ENCODE measurements at regions not wholly inside any gene's neighbourhood (a gene's known extent, or its start where the extent isn't known, plus 50 kb on each side); places are given as distances from the start of the nearest gene placed in this dataset.

DNA sequence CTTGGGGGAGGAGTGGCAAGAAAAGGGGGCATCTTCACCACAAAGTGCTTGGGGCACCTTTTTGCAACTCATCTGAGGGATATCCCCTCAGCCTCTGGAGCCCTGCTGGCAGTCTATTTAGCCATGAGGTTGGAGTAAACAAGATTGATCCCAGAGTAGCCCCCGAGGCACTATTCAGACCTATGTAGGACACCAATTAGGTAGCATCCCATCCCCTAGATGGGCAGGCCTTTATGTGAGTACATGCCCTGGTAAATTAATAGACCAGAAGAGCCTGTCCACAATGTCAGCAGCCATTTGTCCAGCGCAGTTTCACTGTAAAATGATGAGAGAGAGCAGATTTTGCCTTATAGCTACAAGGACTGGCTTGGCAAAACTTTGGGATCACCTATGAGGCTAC lies 221.4 kb downstream of the DRD1 start:
- TF ChIP-seq POLR2A (IDR thresholded peaks at IDR 0.05; ENCODE audit: low read depth, low read length): no peak
- FAIRE-seq (no peak), DNase-seq (ENCODE audit: insufficient read length, low spot score) (no peak)

DNA sequence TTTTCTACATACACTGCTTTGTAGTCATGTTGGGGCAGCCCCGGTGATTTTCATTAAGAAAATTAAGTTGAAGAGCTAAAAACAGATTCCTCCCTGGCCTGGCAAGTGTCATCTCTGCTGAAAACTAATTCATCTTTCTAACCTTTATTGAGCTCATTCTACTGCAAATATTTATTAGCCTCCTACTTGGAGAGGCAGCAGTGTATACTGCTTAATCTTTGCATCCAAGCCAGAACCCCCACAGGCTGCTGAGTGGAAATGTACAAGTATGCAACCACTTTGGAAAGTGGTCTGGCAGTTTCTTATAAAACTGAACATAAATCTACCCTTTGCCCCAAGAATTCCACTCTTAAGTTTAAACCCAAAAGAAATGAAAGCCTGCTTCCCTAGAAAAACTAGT lies 223.4 kb downstream of the DRD1 start:
- FAIRE-seq (no peak), DNase-seq (ENCODE audit: insufficient read length, low spot score) (no peak)
- TF ChIP-seq POLR2A (IDR thresholded peaks at IDR 0.05; ENCODE audit: low read depth, low read length): no peak

DNA sequence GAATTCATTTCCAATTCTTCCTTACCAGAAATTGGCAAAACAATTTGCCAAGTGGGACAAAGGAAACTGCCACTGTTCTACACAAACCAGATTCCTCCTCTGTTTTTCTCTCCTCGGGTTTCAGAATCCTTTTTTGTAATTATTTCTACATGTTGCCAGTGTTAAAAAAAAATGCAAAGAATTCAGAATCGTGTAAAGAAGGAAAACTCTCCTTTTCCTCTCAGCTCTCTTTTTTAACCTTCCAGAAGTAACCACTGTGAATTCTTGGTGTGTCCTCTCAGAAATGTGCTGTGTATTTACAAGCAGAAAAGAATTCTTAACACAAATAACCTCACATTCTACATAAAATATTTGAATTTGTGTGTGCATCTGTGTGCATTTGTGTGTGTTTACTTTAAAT lies 224.6 kb downstream of the DRD1 start:
- DNase-seq (ENCODE audit: insufficient read length, low spot score): no peak
- no peak for FAIRE-seq
- TF ChIP-seq POLR2A (IDR thresholded peaks at IDR 0.05; ENCODE audit: low read depth, low read length): no peak

DNA sequence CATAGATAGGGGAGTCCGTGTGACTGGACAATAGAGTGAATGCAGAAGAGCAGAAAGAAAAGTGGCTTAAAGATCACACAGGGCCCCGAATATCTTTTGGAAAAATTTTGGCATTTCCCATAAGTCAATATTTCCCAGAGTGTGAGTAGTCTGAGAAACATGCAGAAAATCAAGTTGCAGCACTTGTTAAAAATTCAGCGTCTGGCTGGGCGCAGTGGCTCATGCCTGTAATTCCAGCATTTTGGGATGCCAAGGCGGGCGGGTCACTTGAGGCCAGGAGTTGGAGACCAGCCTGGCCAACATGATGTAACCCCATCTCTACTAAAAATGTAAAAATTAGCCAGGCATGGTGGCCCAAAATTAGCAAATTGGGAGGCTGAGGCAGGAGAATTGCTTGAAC lies 227.0 kb downstream of the DRD1 start:
- DNase-seq (ENCODE audit: insufficient read length, low spot score) (no peak), FAIRE-seq (no peak)
- TF ChIP-seq POLR2A (IDR thresholded peaks at IDR 0.05; ENCODE audit: low read depth, low read length): no peak

DNA sequence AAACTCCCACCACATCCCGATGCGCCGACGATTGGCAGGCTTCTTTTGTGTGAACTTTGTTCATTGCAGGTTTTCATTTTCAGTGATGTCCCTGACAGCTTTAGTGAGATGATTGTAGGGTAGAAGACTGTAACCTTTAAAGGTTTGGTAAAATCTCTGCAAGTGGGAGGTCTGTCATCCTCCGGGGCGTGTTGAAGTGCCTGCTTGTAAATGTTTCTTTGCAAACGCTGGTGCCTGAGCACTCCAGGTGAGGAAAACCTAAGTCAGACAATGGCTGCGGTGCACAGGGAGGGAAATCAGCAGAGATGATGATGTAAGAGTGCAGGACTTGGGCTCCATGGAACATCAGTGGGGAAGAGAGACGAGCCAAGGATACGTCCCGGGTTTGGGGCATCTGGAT lies 228.1 kb downstream of the DRD1 start:
- TF ChIP-seq POLR2A (IDR thresholded peaks at IDR 0.05; ENCODE audit: low read depth, low read length): no peak
- DNase-seq (ENCODE audit: insufficient read length, low spot score): no peak
- no peak for FAIRE-seq

DNA sequence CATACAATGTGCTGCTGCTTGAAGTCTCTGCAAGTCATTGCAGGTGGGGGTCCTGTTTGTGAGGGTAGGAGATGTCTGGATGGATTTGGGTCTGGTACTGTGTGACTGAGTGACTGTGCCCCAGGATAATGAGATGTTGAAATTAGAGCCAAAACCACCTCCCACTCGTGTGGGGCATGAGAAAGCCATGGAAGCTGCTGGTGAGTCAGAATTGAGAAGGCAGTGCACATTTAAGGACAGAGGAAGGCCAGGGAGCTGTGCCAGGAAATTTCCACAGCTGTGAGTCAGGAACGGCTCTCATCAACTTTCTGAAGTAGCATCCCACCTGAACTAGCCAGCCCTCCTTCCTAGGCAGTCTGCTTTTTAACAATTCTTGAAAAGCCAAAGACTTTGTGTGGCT lies 229.8 kb downstream of the DRD1 start:
- FAIRE-seq (no peak), DNase-seq (ENCODE audit: insufficient read length, low spot score) (peak; percentile 69)
- TF ChIP-seq POLR2A (IDR thresholded peaks at IDR 0.05; ENCODE audit: low read depth, low read length): no peak

DNA sequence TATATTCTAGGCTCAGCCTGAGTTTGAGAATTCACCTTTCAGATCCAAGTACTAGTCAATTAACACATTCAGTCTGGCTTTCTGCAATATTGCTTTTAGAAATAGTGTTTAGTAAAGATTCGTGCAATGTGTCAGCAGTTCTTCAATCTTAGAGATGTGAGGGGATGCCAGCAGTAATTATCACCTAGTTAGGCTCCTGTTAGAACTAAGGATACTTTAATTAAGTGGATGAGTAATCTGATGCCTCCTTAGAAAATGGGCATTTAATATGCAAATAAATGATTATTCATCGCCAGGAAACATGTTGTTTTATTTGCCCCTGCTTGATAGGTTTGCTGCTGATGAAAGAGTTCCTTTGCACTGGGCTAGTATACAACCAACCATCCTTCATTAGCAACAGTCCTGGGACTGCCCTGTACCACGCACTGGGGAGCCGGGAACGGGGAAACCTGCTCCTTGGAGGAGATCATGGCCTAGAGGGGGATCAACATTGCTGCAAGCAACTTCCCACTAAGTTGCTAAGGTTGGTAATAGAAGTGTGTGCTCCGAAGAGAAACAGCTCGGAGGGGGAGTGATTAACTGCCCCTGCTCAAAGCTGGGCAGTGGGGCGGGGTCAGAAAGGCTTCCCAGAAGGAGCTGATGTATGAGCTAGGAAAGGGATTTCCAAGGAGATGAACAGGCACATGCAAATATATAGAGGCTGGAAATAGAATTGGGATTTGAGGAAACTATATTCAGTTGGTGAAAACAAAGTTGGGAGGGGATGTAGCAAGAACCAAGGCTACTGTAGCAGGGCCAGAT lies 231.8 kb downstream of the DRD1 start:
- DNase-seq (ENCODE audit: insufficient read length, low spot score) (no peak), FAIRE-seq (no peak)
- no peak for TF ChIP-seq POLR2A (IDR thresholded peaks at IDR 0.05; ENCODE audit: low read depth, low read length)

DNA sequence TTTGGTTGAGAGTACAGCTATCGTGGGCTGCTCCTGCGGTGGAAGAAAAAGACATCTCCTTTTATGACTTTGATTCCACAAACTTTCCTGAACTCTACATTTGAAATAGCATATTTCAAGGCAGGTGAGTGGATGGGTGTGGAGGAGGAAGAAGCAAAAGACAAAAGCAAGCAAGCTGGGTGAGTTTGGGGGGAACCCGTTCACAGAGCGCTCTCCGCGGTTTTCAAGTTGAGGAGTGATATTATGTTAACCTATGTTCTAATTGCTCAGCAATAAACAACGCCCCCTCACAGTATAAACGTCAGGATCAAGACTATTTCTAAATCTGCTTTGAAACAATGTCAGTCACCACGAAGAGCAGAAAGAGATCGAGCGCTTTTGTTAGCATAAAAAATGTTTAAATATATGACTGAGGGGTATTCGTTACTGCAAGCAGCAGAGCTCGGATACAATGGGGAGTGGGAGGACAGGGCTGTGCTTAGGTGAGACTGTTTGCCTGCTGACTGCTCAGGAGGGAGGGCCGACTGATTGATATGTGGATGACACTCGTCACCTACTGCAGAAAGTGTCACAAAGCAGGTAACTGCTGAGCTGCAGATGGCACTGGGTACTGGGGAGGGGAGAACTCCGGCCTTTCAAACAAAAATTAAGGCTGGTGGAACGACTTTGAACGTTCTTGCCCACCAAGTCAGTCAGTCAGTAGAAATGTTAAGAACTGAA lies 236.5 kb downstream of the DRD1 start:
- FAIRE-seq: no peak
- no peak for DNase-seq (ENCODE audit: insufficient read length, low spot score)
- no peak for TF ChIP-seq POLR2A (IDR thresholded peaks at IDR 0.05; ENCODE audit: low read depth, low read length)

DNA sequence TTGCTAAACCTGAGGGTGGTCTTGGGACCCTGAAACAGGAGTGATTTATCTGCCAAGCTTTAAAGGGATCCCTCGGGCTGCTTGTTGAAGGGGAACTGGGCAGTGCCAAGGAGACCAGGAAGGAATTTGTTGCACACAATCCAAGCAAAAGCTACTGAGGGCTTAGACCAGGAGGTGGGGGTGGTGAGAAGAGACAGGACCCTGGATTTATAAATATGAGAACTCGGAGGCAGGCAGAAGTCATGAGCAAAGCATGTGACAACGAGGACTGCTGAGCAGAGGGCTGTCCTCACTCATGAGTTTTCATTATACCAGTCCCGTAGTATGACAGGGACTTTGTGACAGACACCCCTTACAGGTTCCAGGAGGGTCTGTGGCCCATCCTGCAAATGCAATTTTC lies 237.3 kb downstream of the DRD1 start:
- FAIRE-seq: no peak
- DNase-seq (ENCODE audit: insufficient read length, low spot score): no peak

DNA sequence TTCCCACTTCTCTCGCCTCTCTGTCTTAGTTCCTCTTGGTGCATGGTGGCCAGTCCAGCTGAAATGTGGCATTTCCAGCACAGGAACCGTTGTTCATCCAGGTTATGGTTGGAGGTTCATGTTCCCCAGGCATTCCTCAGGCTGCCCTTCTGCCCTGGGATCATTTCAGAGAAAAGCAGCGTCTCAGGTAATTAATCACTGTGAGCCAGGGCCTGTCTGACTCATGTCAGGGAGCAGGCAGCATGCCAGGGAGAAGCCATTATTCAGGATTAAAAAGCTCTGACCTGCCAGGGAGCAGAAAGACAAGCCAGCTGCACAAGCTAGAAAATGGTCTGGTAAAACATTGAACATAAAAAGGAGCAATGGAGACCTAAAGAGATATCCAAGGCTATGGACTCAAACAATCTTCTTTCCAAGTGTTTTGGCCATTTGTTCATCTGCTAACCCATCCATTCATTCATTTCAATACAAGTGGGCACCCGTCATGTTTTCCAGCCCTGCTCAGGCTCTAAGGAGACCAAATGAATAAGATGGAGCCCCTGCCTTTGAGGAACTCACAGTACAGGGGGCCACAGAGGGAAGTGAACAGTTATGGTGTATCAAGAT lies 241.4 kb downstream of the DRD1 start:
- TF ChIP-seq POLR2A (IDR thresholded peaks at IDR 0.05; ENCODE audit: low read depth, low read length): no peak
- FAIRE-seq: no peak

More for the DNA sequence above, 237.3 kb downstream of the DRD1 start:
- TF ChIP-seq POLR2A (IDR thresholded peaks at IDR 0.05; ENCODE audit: low read depth, low read length): no peak

DNA sequence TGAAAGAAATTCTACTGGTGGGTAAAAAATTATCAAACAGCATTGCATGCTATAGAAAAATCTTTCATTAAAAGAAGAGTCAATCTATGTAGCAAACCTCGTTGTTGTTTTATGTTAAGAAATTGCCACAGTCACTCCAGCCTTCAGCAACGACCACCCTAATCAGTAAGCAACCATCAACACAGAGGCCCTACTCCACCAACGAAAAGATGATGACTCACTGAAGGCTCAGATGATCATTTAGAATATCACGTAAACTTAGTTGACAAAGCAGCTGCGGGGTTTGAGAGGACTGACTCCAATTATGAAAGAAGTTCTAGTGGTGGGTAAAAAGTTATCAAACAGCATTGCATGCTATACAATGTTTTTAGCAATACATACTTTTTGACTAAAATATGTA lies 242.6 kb downstream of the DRD1 start:
- no peak for FAIRE-seq
- TF ChIP-seq POLR2A (IDR thresholded peaks at IDR 0.05; ENCODE audit: low read depth, low read length): no peak

More for the DNA sequence above, 241.4 kb downstream of the DRD1 start:
- DNase-seq (ENCODE audit: insufficient read length, low spot score): no peak

DNA sequence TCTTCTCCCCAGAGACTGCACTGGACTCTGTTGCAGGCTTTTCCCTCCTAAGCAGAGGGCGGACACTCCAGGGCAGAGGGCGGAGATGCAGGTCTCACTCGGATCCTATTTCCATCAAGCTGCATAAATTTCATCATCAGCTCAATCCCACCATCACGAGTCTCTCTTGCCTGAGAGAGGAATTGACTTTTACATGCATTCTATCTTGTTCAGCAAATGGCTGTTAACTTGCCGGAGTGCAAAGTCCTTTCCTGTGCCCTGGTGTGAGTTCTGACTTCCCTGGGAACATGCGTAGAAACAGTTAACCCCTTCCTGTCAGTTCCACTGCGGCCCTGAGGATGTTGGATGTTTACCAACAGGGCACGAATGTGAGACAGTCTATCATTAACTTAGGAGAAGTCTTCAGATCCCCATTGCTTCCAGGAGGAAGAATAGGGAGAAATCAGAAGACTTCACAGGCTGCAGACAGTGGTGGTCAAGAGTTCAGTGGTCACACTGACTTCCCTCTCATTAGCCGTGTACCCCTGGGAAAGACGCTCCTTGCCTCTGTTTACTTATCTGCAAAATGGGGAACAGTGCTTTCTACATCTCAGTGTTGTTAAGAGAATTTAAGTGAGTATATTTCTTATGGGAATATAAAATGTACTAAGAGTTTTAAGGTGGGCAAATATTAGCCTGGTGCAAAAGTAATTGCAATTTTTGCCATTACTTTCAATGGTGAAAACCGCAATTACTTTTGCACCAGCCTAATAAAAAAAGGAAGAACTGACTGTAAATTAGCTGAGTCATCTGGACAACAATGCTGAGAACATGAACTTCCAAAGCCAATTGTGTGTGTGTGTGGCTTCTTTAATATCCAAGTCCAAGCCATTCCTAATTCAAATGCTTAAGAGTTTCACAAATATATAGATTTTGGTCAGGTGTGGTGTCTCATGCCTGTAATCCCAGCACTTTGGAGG lies 248.0 kb downstream of the DRD1 start:
- TF ChIP-seq POLR2A (IDR thresholded peaks at IDR 0.05; ENCODE audit: low read depth, low read length): no peak
- FAIRE-seq (no peak), DNase-seq (ENCODE audit: insufficient read length, low spot score) (no peak)

More for the DNA sequence above, 242.6 kb downstream of the DRD1 start:
- no peak for DNase-seq (ENCODE audit: insufficient read length, low spot score)

DNA sequence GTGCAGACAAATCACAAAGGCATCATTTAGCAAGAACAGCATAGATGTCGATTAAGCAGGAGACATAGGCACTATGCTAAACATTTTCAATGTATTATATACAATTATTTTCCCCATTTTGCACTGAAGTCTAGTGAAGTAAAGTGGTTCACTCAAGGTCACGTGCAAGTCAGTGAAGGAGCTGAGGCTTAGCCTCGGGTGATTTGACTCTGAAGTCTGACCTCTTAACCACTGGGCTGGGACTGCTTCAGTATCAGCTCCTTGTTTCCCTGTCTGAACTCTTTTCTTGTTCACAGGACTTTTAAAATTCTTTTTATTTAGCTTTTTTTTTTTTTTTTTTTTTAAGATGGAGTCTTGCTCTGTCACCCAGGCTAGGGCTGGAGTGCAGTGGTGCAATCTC lies 262.7 kb downstream of the DRD1 start:
- DNase-seq (ENCODE audit: insufficient read length, low spot score) (no peak), FAIRE-seq (no peak)
- no peak for TF ChIP-seq POLR2A (IDR thresholded peaks at IDR 0.05; ENCODE audit: low read depth, low read length)
